Vagina (tissue), 2 donors: ENCODE measurements at regions not wholly inside any gene's neighbourhood (a gene's known extent, or its start where the extent isn't known, plus 50 kb on each side); places are given as distances from the start of the nearest gene placed in this dataset.

Experiments
- DNase-seq, 2 donors: peaks; one replicate each; pipeline ENCODE4 v3.0.0-alpha.2; 2017; ENCODE audit errors: extremely low spot score in 2 of 2
- H3K27ac ChIP-seq: fragments of 200-600 bp; sonication (generic); one replicate; pipeline ENCODE4 v1.5.1; 2019
- H3K27me3 ChIP-seq: fragments of 200-600 bp; sonication (generic); one replicate; pipeline ENCODE4 v1.5.1; 2019
- H3K36me3 ChIP-seq, 2 donors: fragments of 200-600 bp; sonication (generic); one replicate each; pipeline ENCODE4 v1.5.1; 2017 to 2019
- H3K4me1 ChIP-seq: fragments of 200-600 bp; sonication (generic); one replicate; pipeline ENCODE4 v1.5.1; 2019
- H3K4me3 ChIP-seq, 2 donors: fragments of 200-600 bp; sonication (generic); 1 replicate in 1 of 2; 2 replicates in 1 of 2; pipeline ENCODE4 v1.5.1; 2016 to 2019
- H3K9me3 ChIP-seq: fragments of 200-600 bp; sonication (generic); one replicate; pipeline ENCODE4 v1.5.1; 2019
- POLR2A ChIP-seq, 2 donors: fragments of 450-650 bp; IDR thresholded peaks; one replicate each; pipeline ENCODE4 v1.6.1; 2017; ENCODE audit warnings: antibody characterized with exemption in 2 of 2, mild to moderate bottlenecking in 2 of 2, moderate library complexity in 2 of 2
- POLR2AphosphoS5 ChIP-seq, 2 donors: sonication (generic); formaldehyde crosslinking; IDR thresholded peaks; one replicate each; pipeline ENCODE4 v1.9.0; 2017; ENCODE audit warnings: antibody characterized with exemption in 2 of 2, mild to moderate bottlenecking in 2 of 2, low read depth in 1 of 2; ENCODE audit not compliant: insufficient read depth in 1 of 2
- intact Hi-C: fragments of 100-400 bp; cut with DNase I; formaldehyde crosslinking; loops from one replicate; pipeline ENCODE4 v1.15.1; 2023
- TF ChIP-seq, protein P1 (sequence below), 3 experiments: fragments of 450-650 bp in 2 of 3; fragments of 200-600 bp in 1 of 3; sonication (generic) in 1 of 3; IDR thresholded peaks; one replicate each; pipeline ENCODE4 v1.5.1; 2017 to 2019; ENCODE audit warnings: antibody characterized with exemption in 3 of 3, mild to moderate bottlenecking in 2 of 3, moderate library complexity in 2 of 3

DNA sequence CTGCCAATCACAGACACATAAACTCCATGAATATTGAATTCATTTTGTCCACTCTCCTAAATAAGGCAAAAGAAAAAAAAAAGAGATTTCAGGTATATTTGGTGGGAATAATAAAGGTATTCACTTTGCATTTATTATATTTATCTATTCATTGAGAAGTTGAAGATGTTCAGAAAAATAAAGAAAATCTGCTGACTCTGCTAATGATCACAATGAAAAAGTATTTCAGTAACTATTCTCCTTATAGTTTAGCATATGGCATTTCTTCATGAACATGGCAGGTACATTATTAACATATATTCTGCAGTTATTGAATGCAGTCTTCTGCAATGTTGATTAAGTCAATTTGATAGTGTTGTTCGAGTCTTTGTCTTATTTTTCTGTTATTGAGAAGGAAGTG lies 202.5 kb upstream of the ANKRD50 start:
- peaks cover 6% of the 10 kb centered on the region for H3K9me3 ChIP-seq
- no peaks in the 10 kb centered on the region for H3K36me3 ChIP-seq
- H3K27me3 ChIP-seq = no peaks in the 10 kb centered on the region
- no peak overlapping the region for H3K27ac ChIP-seq
- no peak for DNase-seq
- intact Hi-C loops = no loop called here
- no peaks in the 10 kb centered on the region for H3K4me1 ChIP-seq
- no peak overlapping the region for H3K4me3 ChIP-seq
- TF ChIP-seq, protein P1, sequence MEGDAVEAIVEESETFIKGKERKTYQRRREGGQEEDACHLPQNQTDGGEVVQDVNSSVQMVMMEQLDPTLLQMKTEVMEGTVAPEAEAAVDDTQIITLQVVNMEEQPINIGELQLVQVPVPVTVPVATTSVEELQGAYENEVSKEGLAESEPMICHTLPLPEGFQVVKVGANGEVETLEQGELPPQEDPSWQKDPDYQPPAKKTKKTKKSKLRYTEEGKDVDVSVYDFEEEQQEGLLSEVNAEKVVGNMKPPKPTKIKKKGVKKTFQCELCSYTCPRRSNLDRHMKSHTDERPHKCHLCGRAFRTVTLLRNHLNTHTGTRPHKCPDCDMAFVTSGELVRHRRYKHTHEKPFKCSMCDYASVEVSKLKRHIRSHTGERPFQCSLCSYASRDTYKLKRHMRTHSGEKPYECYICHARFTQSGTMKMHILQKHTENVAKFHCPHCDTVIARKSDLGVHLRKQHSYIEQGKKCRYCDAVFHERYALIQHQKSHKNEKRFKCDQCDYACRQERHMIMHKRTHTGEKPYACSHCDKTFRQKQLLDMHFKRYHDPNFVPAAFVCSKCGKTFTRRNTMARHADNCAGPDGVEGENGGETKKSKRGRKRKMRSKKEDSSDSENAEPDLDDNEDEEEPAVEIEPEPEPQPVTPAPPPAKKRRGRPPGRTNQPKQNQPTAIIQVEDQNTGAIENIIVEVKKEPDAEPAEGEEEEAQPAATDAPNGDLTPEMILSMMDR (IDR thresholded peaks at IDR 0.05) = no peak
- TF ChIP-seq POLR2AphosphoS5 (IDR thresholded peaks at IDR 0.05; ENCODE audit: insufficient read depth in 1 of 2, low read depth in 1 of 2) = no peak

DNA sequence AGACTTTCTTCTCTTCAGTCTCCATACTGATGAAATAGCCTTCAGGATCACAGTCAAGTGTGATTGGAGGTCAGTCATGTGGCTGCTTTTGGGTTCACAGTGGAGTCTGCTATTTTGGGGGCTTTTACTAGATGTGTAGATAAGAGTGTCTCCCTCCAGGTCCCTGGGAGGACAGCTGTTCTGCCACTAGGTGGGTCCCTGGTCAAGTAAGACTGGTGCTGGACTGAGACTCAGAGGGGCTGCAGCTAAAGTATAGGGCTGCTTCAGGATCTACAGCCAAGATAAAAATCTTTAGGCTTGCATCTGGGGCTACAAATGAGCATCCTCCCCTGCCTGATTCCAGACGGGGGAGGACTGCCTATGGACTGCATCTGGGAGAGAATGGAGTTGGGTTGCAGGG lies 200.7 kb upstream of the ANKRD50 start:
- Histone ChIP-seq H3K27me3 (no peaks in the 10 kb centered on the region), H3K27ac (no peak overlapping the region), H3K36me3 (no peaks in the 10 kb centered on the region), H3K4me3 (no peak overlapping the region), H3K9me3 (peaks cover 6% of the 10 kb centered on the region), H3K4me1 (no peaks in the 10 kb centered on the region)
- no peak for DNase-seq
- intact Hi-C loops = no loop called here
- TF ChIP-seq POLR2AphosphoS5 (IDR thresholded peaks at IDR 0.05; ENCODE audit: insufficient read depth in 1 of 2, low read depth in 1 of 2) = no peak
- TF ChIP-seq, protein P1 (IDR thresholded peaks at IDR 0.05) = no peak
- TF ChIP-seq POLR2A (IDR thresholded peaks at IDR 0.05) = no peak

DNA sequence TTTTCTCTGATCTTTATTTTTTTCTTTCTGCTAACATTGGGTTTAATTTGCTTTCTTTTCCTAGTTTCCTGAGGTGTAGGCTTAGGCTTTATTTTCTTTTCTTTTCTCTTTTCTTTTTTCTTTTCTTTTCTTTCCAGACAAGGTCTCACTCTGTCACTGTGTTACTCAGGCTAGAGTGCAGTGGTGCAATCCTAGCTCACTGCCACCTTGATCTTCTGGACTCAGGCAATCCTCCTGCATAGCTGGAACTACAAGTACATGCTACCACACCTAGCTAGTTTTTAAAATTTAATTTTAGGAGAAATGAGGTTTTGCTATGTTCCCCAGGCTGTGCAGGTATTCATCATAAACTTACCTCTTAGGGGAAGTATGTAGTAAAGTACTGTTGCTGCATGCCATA lies 197.8 kb upstream of the ANKRD50 start:
- no peaks in the 10 kb centered on the region for H3K4me1 ChIP-seq
- no peaks in the 10 kb centered on the region for H3K36me3 ChIP-seq
- no peak overlapping the region for H3K27ac ChIP-seq
- no peak overlapping the region for H3K4me3 ChIP-seq
- peaks cover 6% of the 10 kb centered on the region for H3K9me3 ChIP-seq
- DNase-seq = no peak
- H3K27me3 ChIP-seq = no peaks in the 10 kb centered on the region
- TF ChIP-seq POLR2A (IDR thresholded peaks at IDR 0.05) = no peak
- TF ChIP-seq, protein P1 (IDR thresholded peaks at IDR 0.05) = no peak
- TF ChIP-seq POLR2AphosphoS5 (IDR thresholded peaks at IDR 0.05; ENCODE audit: insufficient read depth in 1 of 2, low read depth in 1 of 2) = no peak
- intact Hi-C loops = no loop called here

DNA sequence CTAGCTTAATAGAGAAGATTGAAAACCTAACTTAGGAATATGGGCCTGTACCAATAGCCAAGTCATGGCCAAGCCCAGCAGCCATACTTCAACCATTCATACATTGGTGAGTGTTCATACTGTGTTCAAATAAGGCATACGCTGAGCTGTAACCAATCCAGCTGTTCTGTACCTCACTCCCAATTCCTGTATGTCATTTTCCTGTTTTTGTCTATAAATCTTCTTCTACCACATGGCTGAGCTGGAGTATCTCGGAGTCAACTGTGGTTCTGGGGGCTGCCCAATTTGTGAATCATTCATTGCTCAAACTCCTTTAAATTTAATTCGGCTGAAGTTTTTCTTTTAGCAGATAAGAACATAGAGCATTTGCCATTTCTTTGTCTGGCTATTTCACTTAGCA lies 195.3 kb upstream of the ANKRD50 start:
- Histone ChIP-seq H3K27ac (no peak overlapping the region), H3K36me3 (no peaks in the 10 kb centered on the region), H3K9me3 (peaks cover 3% of the 10 kb centered on the region), H3K27me3 (no peaks in the 10 kb centered on the region), H3K4me1 (peaks cover 20% of the 10 kb centered on the region), H3K4me3 (no peak overlapping the region)
- no peak for DNase-seq
- intact Hi-C loops = no loop called here
- TF ChIP-seq POLR2A (IDR thresholded peaks at IDR 0.05) (no peak), POLR2AphosphoS5 (IDR thresholded peaks at IDR 0.05; ENCODE audit: insufficient read depth in 1 of 2, low read depth in 1 of 2) (no peak)
- TF ChIP-seq, protein P1 (IDR thresholded peaks at IDR 0.05) = no peak

DNA sequence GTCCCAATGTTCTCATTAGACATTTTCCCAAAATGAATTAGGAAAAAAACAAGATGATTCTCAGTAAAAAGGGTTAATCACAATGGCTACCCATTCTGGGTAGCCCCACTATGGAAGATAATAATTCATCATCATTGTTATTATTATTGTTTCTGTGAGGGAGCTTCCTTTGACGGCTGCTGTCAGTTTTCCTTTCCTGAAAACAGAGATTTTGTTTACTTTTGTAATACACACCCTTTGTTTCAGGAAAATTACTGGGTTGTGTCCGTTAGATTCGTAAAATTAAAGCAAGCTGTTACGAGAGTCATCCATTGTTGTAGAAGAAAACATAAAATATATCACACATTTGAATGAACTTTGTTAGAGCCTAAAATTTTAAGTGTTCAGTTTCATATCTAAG lies 192.9 kb upstream of the ANKRD50 start:
- H3K9me3 ChIP-seq = no peaks in the 10 kb centered on the region
- H3K4me3 ChIP-seq = no peak overlapping the region
- TF ChIP-seq POLR2AphosphoS5 (IDR thresholded peaks at IDR 0.05; ENCODE audit: insufficient read depth in 1 of 2, low read depth in 1 of 2) (no peak), POLR2A (IDR thresholded peaks at IDR 0.05) (no peak)
- TF ChIP-seq, protein P1 (IDR thresholded peaks at IDR 0.05) = no peak
- no peaks in the 10 kb centered on the region for H3K27me3 ChIP-seq
- H3K36me3 ChIP-seq = no peaks in the 10 kb centered on the region
- H3K4me1 ChIP-seq = peaks cover 20% of the 10 kb centered on the region
- DNase-seq = no peak
- no peak overlapping the region for H3K27ac ChIP-seq
- intact Hi-C loops = no loop called here
